Embryonic facial prominence (tissue), 1 donor: ENCODE measurements at regions not wholly inside any gene's neighbourhood (a gene's known extent, or its start where the extent isn't known, plus 50 kb on each side); places are given as distances from the start of the nearest gene placed in this dataset.

Source experiments
- DNase-seq: peaks from one replicate; pipeline ENCODE4 v3.0.0-alpha.2; 2016; ENCODE audit errors: extremely low spot score

GRCh38 chr1:221069986-221070385, 190.7 kb downstream of the HLX start:
- DNase-seq = no peak

- DNase-seq = no peak
Measured at GRCh38 chr1:221071777-221072176, 192.5 kb downstream of the HLX start.

- no peak for DNase-seq
Measured at GRCh38 chr1:221072214-221072613, 193.0 kb downstream of the HLX start.

- DNase-seq = no peak
Measured at GRCh38 chr1:221074332-221074731, 195.1 kb downstream of the HLX start.

GRCh38 chr1:221075911-221076310, 196.7 kb downstream of the HLX start:
- DNase-seq = no peak

GRCh38 chr1:221076391-221076811, 197.2 kb downstream of the HLX start:
- DNase-seq = no peak

- DNase-seq = no peak
Measured at GRCh38 chr1:221078260-221078965, 199.2 kb downstream of the HLX start.

- DNase-seq = no peak
Measured at GRCh38 chr1:221083902-221084301, 204.7 kb downstream of the HLX start.

- no peak for DNase-seq
Measured at GRCh38 chr1:221084681-221085080, 205.4 kb downstream of the HLX start.

- DNase-seq = no peak
Measured at GRCh38 chr1:221085701-221086375, 206.6 kb downstream of the HLX start.

GRCh38 chr1:221087919-221088318, 208.7 kb downstream of the HLX start:
- no peak for DNase-seq

GRCh38 chr1:221089273-221089672, 210.0 kb downstream of the HLX start:
- DNase-seq = no peak

- no peak for DNase-seq
Measured at GRCh38 chr1:221089803-221090202, 210.6 kb downstream of the HLX start.

- DNase-seq = no peak
Measured at GRCh38 chr1:221093903-221094791, 214.9 kb downstream of the HLX start.

- DNase-seq = no peak
Measured at GRCh38 chr1:221097479-221098281, 218.4 kb downstream of the HLX start.

- DNase-seq = no peak
Measured at GRCh38 chr1:221098471-221099405, 219.5 kb downstream of the HLX start.

GRCh38 chr1:221099747-221100595, 220.7 kb downstream of the HLX start:
- DNase-seq = no peak

- no peak for DNase-seq
Measured at GRCh38 chr1:221100611-221101010, 221.4 kb downstream of the HLX start.

GRCh38 chr1:221101807-221102605, 222.8 kb downstream of the HLX start:
- DNase-seq = peak; percentile 31
